Gastrocnemius medialis (tissue), 4 donors: ENCODE measurements at regions not wholly inside any gene's neighbourhood (a gene's known extent, or its start where the extent isn't known, plus 50 kb on each side); places are given as distances from the start of the nearest gene placed in this dataset.

Experiments used
- ATAC-seq, 2 donors: fragments of 150-250 bp; one replicate each; pipeline ENCODE4 v1.9.1; 2016
- DNase-seq, 2 donors: peaks; one replicate each; pipeline ENCODE4 v3.0.0-alpha.2; 2019
- H3K27ac ChIP-seq, 4 donors: fragments of 200-600 bp; sonication (generic); 1 replicate in 1 of 4; 2 replicates in 3 of 4; pipeline ENCODE4 v1.5.1; 2016 to 2018; ENCODE audit warnings: mild to moderate bottlenecking in 2 of 4, moderate library complexity in 1 of 4
- H3K27me3 ChIP-seq, 3 donors: fragments of 200-600 bp; sonication (generic) in 2 of 3; 1 replicate in 1 of 3; 2 replicates in 2 of 3; pipeline versions ENCODE4 v1.5.1 to v1.6.0; 2016 to 2019; ENCODE audit warnings: mild to moderate bottlenecking in 1 of 3, moderate library complexity in 1 of 3
- H3K36me3 ChIP-seq, 2 donors: fragments of 200-600 bp; sonication (generic) in 1 of 2; one replicate each; pipeline ENCODE4 v1.5.1; 2017 to 2018
- H3K4me1 ChIP-seq, 2 donors: fragments of 200-600 bp; sonication (generic) in 1 of 2; one replicate each; pipeline ENCODE4 v1.5.1; 2016 to 2017; ENCODE audit warnings: mild to moderate bottlenecking in 2 of 2
- H3K4me3 ChIP-seq, 4 donors: fragments of 200-600 bp; sonication (generic) in 3 of 4; 1 replicate in 1 of 4; 2 replicates in 3 of 4; pipeline ENCODE4 v1.5.1; 2016 to 2019; ENCODE audit warnings: mild to moderate bottlenecking in 2 of 4
- H3K9me3 ChIP-seq, 3 donors: fragments of 200-600 bp; sonication (generic) in 2 of 3; 1 replicate in 1 of 3; 2 replicates in 2 of 3; pipeline ENCODE4 v1.5.1; 2016 to 2019
- POLR2A ChIP-seq, 2 donors: fragments of 450-650 bp; IDR thresholded peaks; one replicate each; pipeline ENCODE4 v1.6.1; 2017; ENCODE audit warnings: antibody characterized with exemption in 2 of 2, mild to moderate bottlenecking in 2 of 2, moderate library complexity in 2 of 2
- in situ Hi-C, 4 donors: fragments of 200-750 bp; cut with MboI; loops; one replicate each; pipeline versions ENCODE4 v1.15.0 to v1.8.0; 2017; ENCODE audit warnings: low sequenced_read_pairs in 4 of 4
- intact Hi-C: fragments of 100-400 bp; cut with DNase I; formaldehyde crosslinking; loops from one replicate; pipeline ENCODE4 v1.15.1; 2023; ENCODE audit warnings: low total_unique reads
- TF ChIP-seq, protein P1 (sequence below), 5 experiments: fragments of 450-650 bp in 3 of 5; fragments of 200-600 bp in 2 of 5; sonication (generic) in 2 of 5; IDR thresholded peaks in 4 of 5; conservative IDR thresholded peaks in 1 of 5; 1 replicate in 4 of 5; 2 replicates in 1 of 5; pipeline ENCODE4 v1.5.1; 2016 to 2019; ENCODE audit warnings: antibody characterized with exemption in 5 of 5, mild to moderate bottlenecking in 3 of 5, moderate library complexity in 3 of 5

DNA sequence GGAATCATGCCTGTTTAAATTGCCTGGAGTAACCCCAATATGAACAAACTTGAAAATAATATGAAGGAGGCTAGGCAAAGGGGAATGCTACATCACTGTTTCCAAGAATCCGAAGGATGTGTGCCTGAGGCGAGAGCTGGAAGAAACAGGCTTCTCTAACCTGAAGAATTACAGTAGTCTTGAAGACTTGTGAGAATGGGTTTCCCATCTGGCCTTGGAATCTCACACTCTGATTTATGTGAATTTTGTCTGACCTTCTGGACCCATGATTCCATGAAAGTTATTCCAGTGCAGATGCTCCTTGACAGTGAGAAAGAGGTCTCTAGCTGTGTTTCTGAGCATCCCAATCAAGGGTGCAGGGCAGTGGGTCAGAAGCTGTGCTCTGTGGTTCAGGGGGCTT is 122.1 kb upstream of the PARP11 start:
- H3K9me3 ChIP-seq = no peaks in the 10 kb centered on the region
- H3K36me3 ChIP-seq = no peaks in the 10 kb centered on the region
- DNase-seq = no peak
- no peak overlapping the region for H3K4me3 ChIP-seq
- in situ Hi-C loops = no loop called here
- peaks cover 0 to 3% (median 0%) of the 10 kb centered on the region in 3 donors for H3K27me3 ChIP-seq
- H3K4me1 ChIP-seq = no peaks in the 10 kb centered on the region
- intact Hi-C loops = loop anchor here (10.0 kb wide), 1 partner anchor 279 kb away; the partner anchor contains the start of gene CCND2
- no peak for TF ChIP-seq POLR2A (IDR thresholded peaks at IDR 0.05)
- TF ChIP-seq, protein P1, sequence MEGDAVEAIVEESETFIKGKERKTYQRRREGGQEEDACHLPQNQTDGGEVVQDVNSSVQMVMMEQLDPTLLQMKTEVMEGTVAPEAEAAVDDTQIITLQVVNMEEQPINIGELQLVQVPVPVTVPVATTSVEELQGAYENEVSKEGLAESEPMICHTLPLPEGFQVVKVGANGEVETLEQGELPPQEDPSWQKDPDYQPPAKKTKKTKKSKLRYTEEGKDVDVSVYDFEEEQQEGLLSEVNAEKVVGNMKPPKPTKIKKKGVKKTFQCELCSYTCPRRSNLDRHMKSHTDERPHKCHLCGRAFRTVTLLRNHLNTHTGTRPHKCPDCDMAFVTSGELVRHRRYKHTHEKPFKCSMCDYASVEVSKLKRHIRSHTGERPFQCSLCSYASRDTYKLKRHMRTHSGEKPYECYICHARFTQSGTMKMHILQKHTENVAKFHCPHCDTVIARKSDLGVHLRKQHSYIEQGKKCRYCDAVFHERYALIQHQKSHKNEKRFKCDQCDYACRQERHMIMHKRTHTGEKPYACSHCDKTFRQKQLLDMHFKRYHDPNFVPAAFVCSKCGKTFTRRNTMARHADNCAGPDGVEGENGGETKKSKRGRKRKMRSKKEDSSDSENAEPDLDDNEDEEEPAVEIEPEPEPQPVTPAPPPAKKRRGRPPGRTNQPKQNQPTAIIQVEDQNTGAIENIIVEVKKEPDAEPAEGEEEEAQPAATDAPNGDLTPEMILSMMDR (IDR thresholded peaks at IDR 0.05 in 4 of 5, conservative IDR thresholded peaks at IDR 0.05 in 1 of 5) = no peak
- ATAC-seq = no peak
- H3K27ac ChIP-seq = no peak overlapping the region

DNA sequence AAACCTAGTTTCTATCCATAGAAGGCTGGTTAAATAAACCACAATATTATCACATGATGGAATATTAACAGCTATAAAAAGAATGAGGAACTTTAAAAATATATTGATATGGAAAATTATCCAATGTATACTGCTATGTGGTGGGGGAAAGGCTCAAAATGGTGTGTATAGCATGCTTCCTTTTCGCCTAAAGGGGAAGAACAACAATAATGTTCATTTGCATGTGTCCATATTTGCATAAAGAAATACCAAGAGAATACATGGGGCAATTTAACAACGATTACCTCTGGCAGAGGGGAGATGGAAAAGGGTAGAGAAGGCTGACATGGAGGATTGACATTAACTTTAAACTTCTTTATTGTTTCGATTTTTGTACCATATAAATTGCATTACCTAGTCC is 121.3 kb upstream of the PARP11 start:
- H3K27me3 ChIP-seq = peaks cover 0 to 3% (median 0%) of the 10 kb centered on the region in 3 donors
- H3K9me3 ChIP-seq = no peaks in the 10 kb centered on the region
- no peak for ATAC-seq
- no peak for TF ChIP-seq POLR2A (IDR thresholded peaks at IDR 0.05)
- TF ChIP-seq, protein P1 (IDR thresholded peaks at IDR 0.05 in 4 of 5, conservative IDR thresholded peaks at IDR 0.05 in 1 of 5) = no peak
- H3K27ac ChIP-seq = no peak overlapping the region
- in situ Hi-C loops = no loop called here
- intact Hi-C loops = loop anchor here (10.0 kb wide), 1 partner anchor 280 kb away; the partner anchor contains the start of gene CCND2
- no peak for DNase-seq
- no peak overlapping the region for H3K4me3 ChIP-seq
- H3K36me3 ChIP-seq = no peaks in the 10 kb centered on the region
- H3K4me1 ChIP-seq = no peaks in the 10 kb centered on the region

DNA sequence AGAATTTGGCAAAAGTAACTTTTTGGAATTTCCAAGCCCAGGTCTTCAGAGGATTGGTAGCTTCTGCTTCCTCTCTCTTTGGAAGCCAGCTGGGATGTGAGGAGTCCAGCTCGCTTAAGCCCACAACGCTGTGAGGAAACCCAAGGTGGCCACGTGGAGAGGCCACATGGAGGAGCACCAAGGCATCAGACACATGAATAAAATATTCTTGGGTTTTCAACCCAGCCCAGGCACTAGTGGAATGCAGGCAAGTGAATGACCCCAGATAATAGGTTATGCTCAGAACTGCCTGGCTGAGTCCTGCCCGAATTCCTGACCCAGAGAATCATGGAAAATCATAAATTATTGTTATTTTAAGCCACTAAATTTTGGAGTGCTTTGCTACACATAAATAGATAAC is 119.7 kb upstream of the PARP11 start:
- intact Hi-C loops (loop anchor here (10.0 kb wide), 1 partner anchor 282 kb away; the partner anchor contains the start of gene CCND2), in situ Hi-C loops (no loop called here)
- no peak for ATAC-seq
- no peak overlapping the region for H3K4me3 ChIP-seq
- no peaks in the 10 kb centered on the region for H3K36me3 ChIP-seq
- no peaks in the 10 kb centered on the region for H3K9me3 ChIP-seq
- no peaks in the 10 kb centered on the region for H3K4me1 ChIP-seq
- H3K27ac ChIP-seq = no peak overlapping the region
- no peak for DNase-seq
- TF ChIP-seq, protein P1 (IDR thresholded peaks at IDR 0.05 in 4 of 5, conservative IDR thresholded peaks at IDR 0.05 in 1 of 5) = no peak
- no peak for TF ChIP-seq POLR2A (IDR thresholded peaks at IDR 0.05)
- peaks cover 0 to 3% (median 0%) of the 10 kb centered on the region in 3 donors for H3K27me3 ChIP-seq

DNA sequence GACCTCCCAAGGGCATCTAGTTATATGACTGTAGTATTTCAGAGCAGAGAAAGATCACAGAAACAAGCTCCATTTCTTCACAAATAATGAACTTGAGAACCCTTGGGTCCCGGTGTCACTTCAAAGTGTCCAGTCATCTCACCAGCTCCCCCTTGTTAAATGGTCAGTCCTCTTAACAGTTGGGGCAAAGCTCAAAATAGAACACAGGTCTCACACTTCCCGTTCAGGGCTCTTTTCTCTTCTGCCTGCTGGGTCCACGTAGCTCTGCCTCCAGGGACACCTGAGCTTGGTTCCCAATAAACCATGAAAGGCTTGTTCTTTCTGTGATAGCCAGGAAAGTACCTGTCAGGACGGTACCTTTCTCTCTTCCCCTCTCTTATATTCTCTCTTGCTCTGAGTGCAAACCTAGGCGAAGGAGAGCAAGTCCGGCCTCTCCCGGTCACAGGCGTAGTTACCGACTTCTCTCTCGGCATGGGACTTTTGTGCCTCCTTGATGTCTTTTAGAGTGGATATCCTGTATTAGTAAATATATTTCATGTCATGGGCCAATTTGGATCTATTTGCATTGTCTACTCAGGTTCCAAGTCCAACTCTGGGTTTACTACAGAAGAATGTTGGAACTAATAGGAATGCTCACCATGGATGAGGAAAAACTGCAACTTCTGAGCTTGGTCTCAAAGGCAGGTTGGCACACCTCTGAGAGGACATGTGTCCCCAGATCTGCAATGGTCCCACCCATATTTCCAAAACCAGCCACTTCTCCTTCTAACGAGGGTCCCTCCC is 118.8 kb upstream of the PARP11 start:
- no peak for DNase-seq
- peaks cover 0 to 3% (median 0%) of the 10 kb centered on the region in 3 donors for H3K27me3 ChIP-seq

More for the DNA sequence above, 118.8 kb upstream of the PARP11 start:
- no peaks in the 10 kb centered on the region for H3K9me3 ChIP-seq
- in situ Hi-C loops (no loop called here), intact Hi-C loops (loop anchor here (10.0 kb wide), 1 partner anchor 283 kb away; the partner anchor contains the start of gene CCND2)
- TF ChIP-seq POLR2A (IDR thresholded peaks at IDR 0.05) = no peak
- TF ChIP-seq, protein P1 (IDR thresholded peaks at IDR 0.05 in 4 of 5, conservative IDR thresholded peaks at IDR 0.05 in 1 of 5) = no peak
- no peaks in the 10 kb centered on the region for H3K4me1 ChIP-seq
- H3K27ac ChIP-seq = no peak overlapping the region
- no peaks in the 10 kb centered on the region for H3K36me3 ChIP-seq
- H3K4me3 ChIP-seq = no peak overlapping the region
- no peak for ATAC-seq
